GM12878 (cell line): ENCODE measurements at regions not wholly inside any gene's neighbourhood (a gene's known extent, or its start where the extent isn't known, plus 50 kb on each side); places are given as distances from the start of the nearest gene placed in this dataset.
A peak's percentile ranks its signal among the peaks of the same experiment; 100 is the strongest.

Source experiments
- ATAC-seq: fragments of 200-7000 bp; cut with Tn5 transposase; 3 replicates; pipeline ENCODE4 v1.9.1; 2020; ENCODE audit warnings: mild to moderate bottlenecking, moderate library complexity
- BruUV-seq: library from RNA; stranded (reverse); fragments of 400-500 nt; replicated peaks from 2 replicates; lab custom pipeline; 2021; lab: Mats Ljungman, UMichigan
- CTCF ChIA-PET: fragments of 300-600 bp; sonication (Branson Sonifier 250); formaldehyde crosslinking; extraction: SDS; loops from one replicate; lab custom pipeline; 2021; ENCODE audit warnings: inconsistent platforms; lab: Yijun Ruan, JAX
- POLR2A ChIA-PET: fragments of 350-600 bp; formaldehyde crosslinking; extraction: SDS; loops from one replicate; lab custom pipeline; 2021; ENCODE audit warnings: inconsistent platforms; lab: Charles Lee
- RAD21 ChIA-PET: fragments of 300-600 bp; sonication (Branson Sonifier 250); formaldehyde crosslinking; loops from one replicate; lab custom pipeline; 2023; ENCODE audit warnings: antibody characterized with exemption; ENCODE audit not compliant: unreplicated experiment; lab: Charles Lee
- SMC1A ChIA-PET: fragments of 300-600 bp; sonication (Branson Sonifier 250); formaldehyde crosslinking; loops from one replicate; lab custom pipeline; 2023; ENCODE audit not compliant: unreplicated experiment, uncharacterized antibody; lab: Charles Lee
- DNase-seq: peaks from one replicate; pipeline ENCODE4 v3.0.0-alpha.2; 2011; ENCODE audit warnings: low read depth, low spot score
- FAIRE-seq: peaks from 3 replicates; lab custom pipeline; 2011; peaks lifted over from hg19 to GRCh38; lab: Jason Lieb, UNC
- H2AFZ ChIP-seq: 2 replicates; pipeline ENCODE4 v1.6.0; 2011; ENCODE audit warnings: low read depth, low read length, control low read depth; ENCODE audit not compliant: control insufficient read depth
- H3K27ac ChIP-seq: 2 replicates; pipeline ENCODE4 v1.5.1; 2011; ENCODE audit warnings: control low read depth; ENCODE audit not compliant: control insufficient read depth, insufficient read depth
- H3K27me3 ChIP-seq, 2 experiments: replicated peaks in 1 of 2; 2 replicates each; pipeline versions ENCODE4 v1.6.0 to v1.6.1; 2011; ENCODE audit warnings: low read length in 1 of 2; ENCODE audit not compliant: control insufficient read depth in 2 of 2, insufficient read depth in 2 of 2
- H3K36me3 ChIP-seq, 2 experiments: 2 replicates each; pipeline ENCODE4 v1.5.1; 2011; ENCODE audit warnings: low read length in 1 of 2; ENCODE audit not compliant: control insufficient read depth in 2 of 2, insufficient read depth in 2 of 2
- H3K4me1 ChIP-seq: 2 replicates; pipeline ENCODE4 v1.6.1; 2011; ENCODE audit warnings: mild to moderate bottlenecking, low read length, moderate library complexity, mixed read lengths; ENCODE audit not compliant: control insufficient read depth, insufficient read depth
- H3K4me2 ChIP-seq: 2 replicates; pipeline ENCODE4 v1.6.0; 2011; ENCODE audit warnings: control low read depth; ENCODE audit not compliant: control insufficient read depth, insufficient read depth
- H3K4me3 ChIP-seq: fragments of 200-600 bp; sonication (generic); 2 replicates; pipeline ENCODE4 v1.5.1; 2016
- H3K79me2 ChIP-seq: 2 replicates; pipeline ENCODE4 v1.6.0; 2011; ENCODE audit warnings: low read length; ENCODE audit not compliant: control insufficient read depth, insufficient read depth
- H3K9ac ChIP-seq: 2 replicates; pipeline ENCODE4 v1.8.0; 2011; ENCODE audit warnings: low read length, control low read depth, mixed read lengths; ENCODE audit not compliant: control insufficient read depth, insufficient read depth
- H3K9me3 ChIP-seq: replicated peaks from 3 replicates; pipeline ENCODE4 v1.5.1; 2011; ENCODE audit warnings: mild to moderate bottlenecking, low read length; ENCODE audit not compliant: control insufficient read depth, insufficient read depth
- H4K20me1 ChIP-seq: 2 replicates; pipeline ENCODE4 v1.6.0; 2011; ENCODE audit not compliant: control insufficient read depth, insufficient read depth
- BMI1 ChIP-seq: fragments of 450-650 bp; IDR thresholded peaks from 2 replicates; pipeline ENCODE4 v1.6.1; 2016; ENCODE audit warnings: mild to moderate bottlenecking, moderate library complexity, borderline replicate concordance
- WGBS: methylation state at CpG from one replicate; pipeline ENCODE4 v1.1.6; 2016; ENCODE audit warnings: low lambda C conversion rate; ENCODE audit not compliant: insufficient replicate concordance, insufficient coverage; ENCODE audit errors: missing lambda C conversion rate; 5-methylcytosine and 5-hydroxymethylcytosine counted together
- in situ Hi-C: fragments of 300-500 bp; cut with MboI; formaldehyde crosslinking; loops from 9 replicates; pipeline ENCODE4 v1.14.3; 2018; ENCODE audit warnings: mixed read lengths
- intact Hi-C: fragments of 100-400 bp; cut with micrococcal nuclease; formaldehyde crosslinking; loops from one replicate; pipeline ENCODE4 v1.14.2; 2022; ENCODE audit not compliant: unreplicated experiment
- TF ChIP-seq, protein P1 (sequence below): fragments of 450-650 bp; IDR thresholded peaks from 2 replicates; pipeline ENCODE4 v1.6.1; 2016; ENCODE audit warnings: mild to moderate bottlenecking
- TF ChIP-seq, protein P2 (sequence below): IDR thresholded peaks from 2 replicates; pipeline ENCODE4 v1.6.1; 2011; ENCODE audit warnings: mild to moderate bottlenecking, low read depth, low read length, moderate library complexity; ENCODE audit not compliant: insufficient replicate concordance

DNA sequence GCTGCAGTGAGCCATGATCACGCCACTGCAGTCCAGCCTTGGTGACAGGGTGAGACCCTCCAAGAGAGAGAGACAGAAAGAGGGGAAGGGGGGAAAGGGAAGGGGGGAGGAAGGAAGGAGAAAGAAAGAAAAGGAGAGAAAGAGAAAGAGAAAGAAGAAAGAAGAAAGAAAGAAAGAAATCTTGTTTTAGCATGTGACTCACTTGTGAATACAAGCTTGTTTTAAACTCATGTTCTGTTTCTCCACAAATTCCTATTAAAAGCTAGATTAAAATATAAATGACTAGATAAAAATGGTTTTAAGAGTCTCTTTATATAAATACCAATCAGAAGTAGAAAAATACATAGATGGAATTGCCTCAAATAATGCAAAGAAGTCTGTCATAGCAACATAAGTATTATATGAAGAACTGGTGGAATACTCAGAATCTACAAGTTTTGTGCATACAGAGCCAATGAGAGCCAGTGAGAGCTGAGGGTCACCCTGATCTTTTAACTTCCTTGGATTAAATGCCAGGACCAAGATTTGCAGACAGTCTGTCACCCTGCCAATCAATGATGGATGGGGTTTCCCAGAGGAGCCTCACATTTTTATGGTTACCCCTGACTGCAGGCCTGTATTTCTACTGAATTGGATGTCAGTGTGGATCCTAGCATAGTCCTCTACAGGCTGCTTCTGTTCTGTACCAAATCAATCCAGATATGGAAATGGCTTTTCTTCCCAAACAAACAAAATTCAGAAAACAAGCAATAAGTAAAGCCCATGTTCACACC is 50.8 kb upstream of the LY86 start:
- H3K79me2 ChIP-seq, result no peaks in the 10 kb centered on the region
- no peak for FAIRE-seq
- H3K9ac ChIP-seq, result no peak overlapping the region
- H3K9me3 ChIP-seq, result peaks cover 3% of the 10 kb centered on the region
- TF ChIP-seq, protein P1, sequence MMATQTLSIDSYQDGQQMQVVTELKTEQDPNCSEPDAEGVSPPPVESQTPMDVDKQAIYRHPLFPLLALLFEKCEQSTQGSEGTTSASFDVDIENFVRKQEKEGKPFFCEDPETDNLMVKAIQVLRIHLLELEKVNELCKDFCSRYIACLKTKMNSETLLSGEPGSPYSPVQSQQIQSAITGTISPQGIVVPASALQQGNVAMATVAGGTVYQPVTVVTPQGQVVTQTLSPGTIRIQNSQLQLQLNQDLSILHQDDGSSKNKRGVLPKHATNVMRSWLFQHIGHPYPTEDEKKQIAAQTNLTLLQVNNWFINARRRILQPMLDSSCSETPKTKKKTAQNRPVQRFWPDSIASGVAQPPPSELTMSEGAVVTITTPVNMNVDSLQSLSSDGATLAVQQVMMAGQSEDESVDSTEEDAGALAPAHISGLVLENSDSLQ, result peak; percentile 53; the same call in 1 of the 2 replicates
- TF ChIP-seq BMI1, result no peak
- TF ChIP-seq, protein P2, sequence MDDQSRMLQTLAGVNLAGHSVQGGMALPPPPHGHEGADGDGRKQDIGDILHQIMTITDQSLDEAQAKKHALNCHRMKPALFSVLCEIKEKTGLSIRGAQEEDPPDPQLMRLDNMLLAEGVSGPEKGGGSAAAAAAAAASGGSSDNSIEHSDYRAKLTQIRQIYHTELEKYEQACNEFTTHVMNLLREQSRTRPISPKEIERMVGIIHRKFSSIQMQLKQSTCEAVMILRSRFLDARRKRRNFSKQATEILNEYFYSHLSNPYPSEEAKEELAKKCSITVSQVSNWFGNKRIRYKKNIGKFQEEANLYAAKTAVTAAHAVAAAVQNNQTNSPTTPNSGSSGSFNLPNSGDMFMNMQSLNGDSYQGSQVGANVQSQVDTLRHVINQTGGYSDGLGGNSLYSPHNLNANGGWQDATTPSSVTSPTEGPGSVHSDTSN, result peak; percentile 35
- TF ChIP-seq, all 136 proteins: peak for 2
- DNase-seq, result no peak
- Histone ChIP-seq H2AFZ (no peak overlapping the region), H3K4me3 (no peak overlapping the region), H3K27me3 (no peaks in the 10 kb centered on the region), H3K4me1 (peaks cover 2% of the 10 kb centered on the region), H3K27ac (no peak overlapping the region), H3K4me2 (no peak overlapping the region), H4K20me1 (no peaks in the 10 kb centered on the region), H3K36me3 (no peaks in the 10 kb centered on the region)
- POLR2A ChIA-PET, result no interaction called here
- in situ Hi-C loops, result no loop called here
- RAD21 ChIA-PET, result interaction anchor here (0.7 to 0.9 kb wide), 2 partner anchors 50 to 233 kb away, joined by 3 read pairs; no protein-coding TSS in a partner anchor
- CTCF ChIA-PET, result interaction anchor here (1.4 to 2.3 kb wide), 2 partner anchors 8 to 25 kb away, joined by 4 to 8 read pairs; no protein-coding TSS in a partner anchor
- intact Hi-C loops, result no loop called here
- SMC1A ChIA-PET, result interaction anchor here (1.8 kb wide), 1 partner anchor 24 kb away, joined by 5 read pairs; no protein-coding TSS in a partner anchor
- 100% methylated on average over 1 of the region's 1 CpG for WGBS
- BruUV-seq, result no TSS peak
- peak; percentile 34; the same call in 2 of the 3 replicates for ATAC-seq
